Fibroblast of pulmonary artery (primary cell): ENCODE measurements at regions not wholly inside any gene's neighbourhood (a gene's known extent, or its start where the extent isn't known, plus 50 kb on each side); places are given as distances from the start of the nearest gene placed in this dataset.
"Not testable (repeated sequence)": the region's sequence is repeated elsewhere in the genome, so short reads cannot be mapped to it uniquely, and the experiment has no call there.

Source experiments
- DNase-seq: peaks from one replicate; pipeline ENCODE4 v3.0.0-alpha.2; 2010; ENCODE audit warnings: low read depth
- H3K4me3 ChIP-seq: replicated peaks from 2 replicates; pipeline ENCODE4 v1.5.1; 2011; ENCODE audit warnings: low read depth, mild to moderate bottlenecking, control low read depth, low read length, moderate library complexity
- CTCF ChIP-seq: IDR thresholded peaks from 2 replicates; pipeline ENCODE4 v1.5.1; 2011; ENCODE audit warnings: mild to moderate bottlenecking, control low read depth, low read length, inconsistent platforms; ENCODE audit errors: missing control alignments

DNA sequence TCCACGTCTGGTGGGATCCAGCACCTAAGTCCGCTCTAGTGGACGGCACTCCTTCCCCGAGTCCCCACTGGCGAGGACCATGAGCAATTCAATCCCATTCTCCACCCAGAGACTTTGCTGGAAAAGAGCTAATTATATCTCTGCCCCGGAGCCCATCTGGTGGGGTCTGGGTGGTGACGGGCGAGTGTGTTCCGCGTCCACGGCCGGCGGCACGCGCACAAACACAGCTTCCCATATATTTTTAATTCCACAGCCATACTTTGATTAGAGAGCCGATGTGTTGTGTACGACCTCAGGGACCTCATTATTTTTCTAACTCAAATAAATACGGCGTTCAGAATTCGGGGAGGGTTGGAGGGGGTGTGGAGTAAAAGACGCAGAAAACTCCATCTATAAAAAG, 64.1 kb upstream of the ADGRE5 start:
- no peak for DNase-seq
- no peak overlapping the region for H3K4me3 ChIP-seq
- no peak for TF ChIP-seq CTCF

DNA sequence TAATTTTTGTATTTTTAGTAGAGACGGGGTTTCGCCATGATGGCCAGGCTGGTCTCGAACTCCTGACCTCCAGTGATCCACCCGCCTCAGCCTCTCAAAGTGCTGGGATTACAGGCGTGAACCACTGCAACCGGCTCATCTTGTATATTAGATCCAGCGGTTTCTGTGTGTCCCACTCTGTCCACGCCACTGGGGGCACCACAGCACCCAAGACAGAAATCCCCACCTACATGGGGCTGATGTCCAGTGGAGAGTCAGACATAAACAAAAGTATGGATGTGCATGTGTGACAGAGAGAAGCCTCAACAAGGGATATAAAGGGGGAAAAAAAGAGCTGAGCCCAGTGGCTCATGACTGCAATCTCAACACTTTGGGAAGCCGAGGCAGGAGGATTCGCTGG, 65.8 kb upstream of the ADGRE5 start:
- H3K4me3 ChIP-seq: no peak overlapping the region
- peak; percentile 16 for TF ChIP-seq CTCF
- DNase-seq: no peak

DNA sequence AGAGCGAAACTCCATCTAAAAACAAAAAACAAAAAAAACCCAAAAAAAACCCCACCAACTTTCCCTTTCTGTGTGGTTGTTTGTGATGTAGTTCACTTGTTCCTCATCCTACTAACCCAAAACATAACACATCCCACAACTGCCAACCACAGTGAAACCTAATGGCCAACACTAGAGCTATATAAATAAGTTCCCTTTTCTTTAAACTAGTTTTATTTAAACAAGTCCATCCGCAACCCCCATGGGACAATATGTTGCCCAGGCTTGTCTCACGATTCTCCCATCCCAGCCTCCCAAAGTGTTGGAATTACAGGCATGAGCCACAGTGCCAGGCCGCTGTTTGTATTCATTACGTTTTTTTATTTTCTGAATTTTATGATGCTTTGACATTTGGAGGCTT, 71.2 kb upstream of the ADGRE5 start:
- TF ChIP-seq CTCF: no peak
- H3K4me3 ChIP-seq: no peak overlapping the region
- no peak for DNase-seq

DNA sequence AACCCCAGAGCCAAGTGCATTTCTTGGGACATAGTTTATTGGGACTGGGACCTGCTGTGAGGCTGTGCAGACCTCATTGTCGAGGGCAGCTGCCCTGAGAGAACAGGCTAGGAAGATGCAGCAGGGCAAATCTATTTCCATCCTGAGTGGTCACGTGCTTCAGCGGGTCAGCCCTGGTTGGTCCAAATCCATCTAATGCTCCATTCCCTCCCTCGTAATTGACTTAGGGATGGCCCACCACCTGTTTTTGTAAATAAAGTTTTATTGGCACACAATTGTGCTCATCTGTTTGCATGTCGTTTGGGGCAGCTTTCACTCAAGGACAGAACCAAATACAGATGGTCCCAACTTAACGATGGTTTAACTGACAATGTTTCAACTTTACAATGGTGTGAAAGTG, 75.5 kb upstream of the ADGRE5 start:
- DNase-seq: no peak
- H3K4me3 ChIP-seq: no peak overlapping the region
- no peak for TF ChIP-seq CTCF

DNA sequence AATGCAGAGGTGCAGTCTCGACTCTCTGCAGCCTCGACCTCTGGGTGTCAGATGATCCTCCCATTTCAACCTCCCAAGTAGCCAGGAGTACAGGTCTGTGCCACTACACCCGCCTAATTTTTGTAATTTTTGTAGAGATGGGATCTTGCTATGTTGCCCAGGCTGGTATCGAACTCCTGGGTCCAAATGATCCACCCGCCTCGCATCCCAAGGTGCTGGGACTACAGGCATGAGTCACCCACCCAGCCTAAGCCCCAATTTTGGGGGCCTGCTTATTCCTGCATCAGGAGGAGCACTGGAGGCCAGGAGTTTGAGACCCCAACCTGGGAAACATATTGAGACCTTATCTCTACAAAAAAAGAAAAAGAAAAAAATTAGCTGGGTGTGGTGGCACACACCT, 80.1 kb upstream of the ADGRE5 start:
- H3K4me3 ChIP-seq: no peak overlapping the region
- no peak for DNase-seq
- no peak for TF ChIP-seq CTCF

- H3K4me3 ChIP-seq: no peak overlapping the region
- no peak for DNase-seq
- no peak for TF ChIP-seq CTCF
Observed at GRCh38 chr19:14300303-14300702, 80.9 kb upstream of the ADGRE5 start.

- not testable (repeated sequence) for DNase-seq, H3K4me3 ChIP-seq
Observed at GRCh38 chr19:14299224-14299827, 81.9 kb upstream of the ADGRE5 start.

DNA sequence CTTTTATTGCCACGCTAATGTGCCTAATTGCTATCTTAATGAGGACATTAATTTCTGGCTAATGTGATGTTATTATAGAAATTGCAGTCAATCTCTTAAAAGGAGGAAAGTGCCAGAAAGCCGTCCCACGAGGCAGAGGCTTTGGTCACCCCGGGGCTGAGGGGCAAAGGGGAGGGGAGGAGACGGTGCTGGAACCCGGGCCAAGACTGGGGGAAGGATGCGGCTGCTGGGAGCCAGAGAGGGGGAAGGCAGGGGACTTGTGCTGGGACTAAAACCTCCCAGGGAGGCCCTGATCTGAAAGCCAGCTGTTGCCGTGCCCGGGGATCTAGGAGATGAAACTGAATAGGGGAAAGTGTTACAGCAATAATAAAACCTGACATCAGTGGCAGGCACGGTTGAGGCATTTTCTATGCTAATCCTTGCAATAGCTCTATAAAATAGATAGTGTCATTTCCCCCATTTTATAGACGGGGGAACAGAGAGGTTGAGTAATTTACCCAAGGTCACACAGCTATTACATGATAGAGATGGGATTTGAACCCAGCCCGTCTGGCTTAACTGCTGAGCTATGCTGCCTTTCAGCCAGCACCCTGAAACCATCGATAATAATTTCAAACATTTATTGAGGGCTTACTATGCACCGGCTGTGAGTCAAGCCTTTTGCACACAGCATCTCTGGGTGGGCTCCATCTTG, 83.2 kb upstream of the ADGRE5 start:
- DNase-seq, H3K4me3 ChIP-seq: not testable (repeated sequence)

DNA sequence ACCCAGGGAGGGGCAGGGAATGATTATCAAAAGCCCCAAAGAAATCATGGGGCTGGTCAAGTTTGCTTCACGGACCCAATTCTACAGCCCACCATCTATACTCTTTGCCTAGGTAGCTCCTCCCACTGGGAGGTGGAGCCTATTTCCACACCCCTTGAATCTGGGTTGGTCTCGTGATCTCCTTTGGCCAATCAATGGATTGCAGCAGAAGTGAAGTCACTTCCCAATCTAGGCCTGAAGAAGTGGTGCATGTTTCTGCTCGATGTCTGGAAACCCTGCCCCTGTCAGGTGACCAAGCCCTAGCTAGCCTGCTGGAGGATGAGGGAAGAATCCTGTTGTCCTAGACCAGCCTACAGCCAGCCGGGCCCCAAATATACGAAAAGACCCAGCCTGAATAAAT, 86.3 kb upstream of the ADGRE5 start:
- not testable (repeated sequence) for DNase-seq, H3K4me3 ChIP-seq

GRCh38 chr19:14293816-14294170, 87.5 kb upstream of the ADGRE5 start:
- not testable (repeated sequence) for DNase-seq

DNA sequence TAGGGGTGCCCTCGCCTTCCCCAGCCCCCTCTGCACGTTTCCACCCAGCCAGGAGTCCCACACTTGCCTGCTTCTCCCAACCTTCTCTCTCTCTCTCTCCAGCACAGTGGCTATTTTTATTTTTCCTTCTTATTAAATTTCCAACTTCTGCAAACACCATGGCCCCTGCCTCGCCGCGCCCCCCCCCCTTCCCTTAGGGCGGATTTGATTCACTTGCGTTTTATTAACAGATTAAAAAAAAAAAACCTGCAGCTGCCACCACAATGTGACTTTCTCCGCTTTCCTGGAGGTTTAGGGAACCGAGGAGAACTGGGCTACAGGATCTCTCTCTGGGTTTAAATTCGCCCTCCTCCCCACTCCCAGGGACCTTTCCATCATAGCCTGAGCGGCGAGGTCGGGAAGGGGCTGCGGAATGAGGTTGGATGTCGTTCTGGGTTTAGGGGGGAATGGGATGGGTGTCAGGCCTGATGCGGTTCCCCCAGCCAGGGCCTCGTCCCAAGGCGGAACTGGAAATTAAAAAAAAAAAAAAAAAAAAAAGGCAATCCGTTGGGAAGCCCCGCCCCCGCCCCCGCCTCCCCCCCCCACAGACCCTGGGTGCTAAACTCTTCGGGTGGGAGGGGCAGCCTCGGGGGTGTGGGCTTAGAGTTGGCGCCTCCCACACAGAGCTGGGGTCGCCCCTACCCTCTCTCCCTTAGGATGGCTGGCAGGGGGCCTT, 87.3 kb upstream of the ADGRL1 start:
- not testable (repeated sequence) for H3K4me3 ChIP-seq, DNase-seq

More at GRCh38 chr19:14293816-14294170, 87.5 kb upstream of the ADGRE5 start:
- H3K4me3 ChIP-seq: not testable (repeated sequence)
